ENCODE measurements at regions not wholly inside any gene's neighbourhood (a gene's known extent, or its start where the extent isn't known, plus 50 kb on each side); places are given as distances from the start of the nearest gene placed in this dataset.
"Not testable (repeated sequence)": the region's sequence is repeated elsewhere in the genome, so short reads cannot be mapped to it uniquely, and the experiment has no call there.

DNA sequence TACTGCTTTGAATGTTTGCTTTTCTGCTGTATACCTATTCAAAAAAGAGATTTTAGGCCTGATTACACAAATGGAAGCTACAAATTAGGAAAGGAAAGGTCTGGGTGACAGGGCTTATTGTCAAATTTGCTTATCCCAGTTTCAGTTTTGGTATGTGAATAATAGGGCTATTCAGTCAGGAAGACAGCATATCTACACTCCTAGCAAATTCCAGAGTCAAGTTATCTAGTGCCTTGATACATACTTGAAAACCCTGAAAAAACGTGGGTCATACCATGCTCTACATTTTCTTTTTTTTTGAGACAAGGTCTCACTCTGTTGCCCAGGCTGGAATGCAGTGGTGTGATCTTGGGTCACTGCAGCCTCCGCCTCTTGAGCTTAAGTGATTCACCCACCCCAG is 59.2 kb upstream of the CCDC180 start:
- not testable (repeated sequence) for DNase-seq

DNA sequence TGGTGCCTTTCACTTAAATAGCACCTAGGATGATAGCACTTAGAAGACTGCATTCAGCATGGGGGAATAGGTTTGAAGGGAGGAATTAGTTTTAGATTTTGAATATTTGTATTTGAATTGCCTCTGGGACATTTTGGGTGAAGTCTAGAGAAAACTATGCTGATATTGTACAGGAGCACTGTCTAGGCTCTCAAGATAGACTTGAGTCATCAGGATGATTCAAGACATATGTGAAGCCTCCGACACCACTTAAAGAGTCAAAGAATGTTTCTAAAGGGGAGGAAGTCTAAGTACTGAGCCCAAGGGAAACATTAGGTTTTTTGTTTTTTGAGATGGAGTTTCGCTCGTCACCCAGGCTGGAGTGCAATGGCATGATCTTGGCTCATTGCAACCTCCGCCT is 63.9 kb upstream of the CCDC180 start:
- no peak for DNase-seq

DNA sequence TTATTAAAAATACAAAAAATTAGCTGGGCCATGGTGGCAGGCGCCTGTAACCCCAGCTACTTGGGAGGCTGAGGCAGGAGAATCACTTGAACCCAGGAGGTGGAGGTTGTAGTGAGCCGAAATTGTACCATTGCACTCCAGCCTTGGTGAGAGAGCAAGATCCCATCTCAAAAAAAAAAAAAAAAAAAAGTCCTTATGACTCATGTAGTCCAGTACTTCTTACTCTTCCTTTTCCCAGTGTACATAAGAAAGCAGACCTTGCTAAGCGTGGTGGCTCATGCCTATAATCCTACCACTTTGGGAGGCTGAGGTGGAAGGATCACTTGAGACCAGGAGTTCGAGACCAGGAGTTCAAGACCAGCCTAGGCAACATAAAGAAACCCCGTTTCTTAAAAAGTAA is 66.0 kb upstream of the CCDC180 start:
- DNase-seq = not testable (repeated sequence)

DNA sequence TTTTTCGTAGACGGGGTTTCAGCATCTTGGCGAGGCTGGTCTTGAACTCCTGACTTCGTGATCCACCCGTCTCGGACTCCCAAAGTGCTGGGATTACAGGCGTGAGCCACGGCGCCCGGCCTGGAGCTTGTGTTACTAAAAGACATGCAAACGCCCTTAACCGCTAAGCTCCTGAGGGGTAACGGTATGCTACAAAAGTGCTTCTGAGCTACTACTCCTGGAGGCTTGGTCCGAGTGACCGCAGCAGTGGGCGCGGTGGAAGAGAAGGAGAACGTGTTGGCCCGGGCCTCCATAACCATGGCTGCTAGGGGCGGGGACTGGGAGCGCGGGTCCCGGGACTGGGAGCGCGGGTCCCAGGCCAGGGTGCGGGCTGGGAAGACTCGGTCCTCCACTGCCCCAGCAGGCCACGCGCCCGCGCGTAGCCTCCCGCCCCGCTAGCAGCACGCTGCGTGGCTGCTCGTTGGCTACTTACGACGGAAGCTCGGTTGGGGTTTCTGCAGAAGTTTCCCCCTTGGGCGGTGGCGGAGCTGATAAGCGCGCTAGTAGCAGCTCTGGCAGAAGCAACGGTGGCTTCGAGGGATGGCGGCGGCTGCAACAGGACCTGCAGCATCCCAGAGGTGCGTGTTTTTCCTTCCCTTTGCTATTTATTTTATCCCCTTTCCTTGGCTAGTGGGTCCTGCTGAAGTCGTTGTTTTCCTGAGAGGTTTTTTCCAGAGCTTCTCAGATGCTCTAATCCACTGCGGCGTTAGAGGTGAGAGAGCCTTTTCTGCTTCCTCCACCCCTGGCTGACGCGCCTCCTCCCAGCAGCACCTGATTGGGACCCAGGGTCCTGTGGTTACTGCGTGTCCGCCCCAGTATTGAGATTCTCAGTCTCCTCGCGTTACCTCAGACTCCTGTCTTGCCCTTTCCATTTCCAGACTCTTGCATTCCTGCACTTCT is 69.2 kb upstream of the CCDC180 start:
- peak; percentile 75 for DNase-seq

DNA sequence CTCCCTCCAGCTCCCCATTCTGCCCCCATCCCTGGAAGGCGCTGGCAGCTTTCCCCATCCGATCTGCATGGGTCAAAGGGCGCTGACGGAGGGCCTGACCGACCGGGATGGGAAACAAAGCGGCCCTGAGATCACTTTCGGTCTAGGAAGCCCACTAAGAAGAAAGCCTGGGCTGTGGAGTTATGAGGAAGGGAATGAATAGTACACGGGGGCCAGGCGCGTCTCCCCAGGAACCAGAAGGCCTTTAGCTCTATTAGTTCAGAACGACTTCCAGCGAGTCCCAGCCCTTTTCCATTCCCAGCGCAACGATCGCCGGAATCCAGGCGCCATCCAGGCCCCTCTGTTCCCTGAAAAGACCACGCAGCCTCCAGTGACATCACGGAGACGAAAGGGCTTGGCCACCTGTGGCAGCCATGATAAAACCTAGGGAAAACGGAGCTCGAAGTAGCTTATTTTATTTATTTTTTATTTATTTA is 70.1 kb upstream of the CCDC180 start:
- DNase-seq = no peak

DNA sequence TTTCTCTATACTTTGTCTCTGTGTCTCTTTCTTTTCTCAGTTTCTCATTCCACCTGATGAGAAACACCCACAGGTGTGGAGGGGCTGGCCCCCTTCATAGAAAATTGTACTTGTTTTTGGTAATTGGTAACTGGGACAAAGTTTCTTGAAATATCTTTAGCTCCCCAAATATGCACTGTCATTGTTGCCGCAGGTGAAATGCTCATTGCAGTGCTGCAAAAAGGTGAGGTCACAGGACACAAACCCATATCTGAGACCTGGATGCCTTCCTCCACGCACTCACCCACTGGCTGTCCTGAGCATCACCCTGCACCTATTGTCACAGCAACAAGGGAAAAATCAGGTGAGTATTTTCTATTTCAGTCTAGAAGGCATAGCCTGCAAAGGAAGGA is 74.5 kb upstream of the CCDC180 start:
- not testable (repeated sequence) for DNase-seq

DNA sequence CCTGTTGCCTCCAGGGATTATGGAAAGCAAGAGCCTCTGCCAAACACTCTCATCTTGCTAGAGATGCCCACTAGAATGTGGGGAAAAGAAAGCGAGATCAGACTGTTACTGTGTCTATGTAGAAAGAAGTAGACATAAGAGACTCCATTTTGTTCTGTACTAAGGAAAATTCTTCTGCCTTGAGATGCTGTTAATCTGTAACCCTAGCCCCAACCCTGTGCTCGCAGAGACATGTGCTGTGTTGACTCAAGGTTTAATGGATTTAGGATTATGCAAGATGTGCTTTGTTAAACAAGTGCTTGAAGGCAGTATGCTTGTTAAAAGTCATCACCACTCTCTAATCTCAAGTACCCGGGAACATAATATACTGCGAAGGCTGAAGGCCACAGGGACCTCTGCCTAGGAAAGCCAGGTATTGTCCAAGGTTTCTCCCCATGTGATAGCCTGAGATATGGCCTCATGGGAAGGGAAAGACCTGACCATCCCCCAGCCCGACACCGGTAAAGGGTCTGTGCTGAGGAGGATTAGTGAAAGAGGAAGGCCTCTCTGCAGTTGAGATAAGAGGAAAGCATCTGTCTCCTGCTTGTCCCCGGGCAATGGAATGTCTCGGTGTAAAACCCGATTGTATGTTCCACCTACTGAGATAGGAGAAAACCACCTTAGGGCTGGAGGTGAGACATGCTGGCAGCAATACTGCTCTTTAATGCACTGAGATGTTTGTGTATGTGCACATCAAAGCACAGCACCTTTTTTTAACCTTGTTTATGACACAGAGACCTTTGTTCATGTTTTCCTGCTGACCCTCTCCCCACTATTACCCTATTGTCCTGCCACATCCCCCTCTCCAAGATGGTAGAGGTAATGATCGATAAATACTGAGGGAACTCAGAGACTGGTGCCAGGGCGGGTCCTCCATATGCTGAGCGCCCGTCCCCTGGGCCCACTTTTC is 75.1 kb upstream of the CCDC180 start:
- not testable (repeated sequence) for DNase-seq

DNA sequence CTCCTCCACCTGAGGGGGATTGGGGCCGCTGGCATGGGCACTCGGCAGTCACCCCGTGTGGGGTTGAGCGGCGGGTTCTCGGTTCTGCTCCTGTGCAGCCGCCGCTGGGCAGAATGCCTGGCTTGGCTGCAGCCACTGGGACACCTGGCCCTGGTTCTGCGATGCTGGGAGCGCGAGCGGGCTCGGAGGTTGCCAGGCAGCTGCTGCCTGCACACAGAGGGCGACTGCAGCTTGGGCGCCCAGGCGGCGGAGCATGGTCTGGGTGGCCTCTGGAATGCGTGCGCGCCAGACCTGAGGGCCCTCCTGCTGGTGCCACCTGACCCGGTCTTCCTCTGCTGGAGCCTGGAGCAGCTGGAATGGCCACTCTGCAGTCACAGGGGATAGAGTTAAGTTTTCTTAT is 85.1 kb upstream of the CCDC180 start:
- DNase-seq = not testable (repeated sequence)

DNA sequence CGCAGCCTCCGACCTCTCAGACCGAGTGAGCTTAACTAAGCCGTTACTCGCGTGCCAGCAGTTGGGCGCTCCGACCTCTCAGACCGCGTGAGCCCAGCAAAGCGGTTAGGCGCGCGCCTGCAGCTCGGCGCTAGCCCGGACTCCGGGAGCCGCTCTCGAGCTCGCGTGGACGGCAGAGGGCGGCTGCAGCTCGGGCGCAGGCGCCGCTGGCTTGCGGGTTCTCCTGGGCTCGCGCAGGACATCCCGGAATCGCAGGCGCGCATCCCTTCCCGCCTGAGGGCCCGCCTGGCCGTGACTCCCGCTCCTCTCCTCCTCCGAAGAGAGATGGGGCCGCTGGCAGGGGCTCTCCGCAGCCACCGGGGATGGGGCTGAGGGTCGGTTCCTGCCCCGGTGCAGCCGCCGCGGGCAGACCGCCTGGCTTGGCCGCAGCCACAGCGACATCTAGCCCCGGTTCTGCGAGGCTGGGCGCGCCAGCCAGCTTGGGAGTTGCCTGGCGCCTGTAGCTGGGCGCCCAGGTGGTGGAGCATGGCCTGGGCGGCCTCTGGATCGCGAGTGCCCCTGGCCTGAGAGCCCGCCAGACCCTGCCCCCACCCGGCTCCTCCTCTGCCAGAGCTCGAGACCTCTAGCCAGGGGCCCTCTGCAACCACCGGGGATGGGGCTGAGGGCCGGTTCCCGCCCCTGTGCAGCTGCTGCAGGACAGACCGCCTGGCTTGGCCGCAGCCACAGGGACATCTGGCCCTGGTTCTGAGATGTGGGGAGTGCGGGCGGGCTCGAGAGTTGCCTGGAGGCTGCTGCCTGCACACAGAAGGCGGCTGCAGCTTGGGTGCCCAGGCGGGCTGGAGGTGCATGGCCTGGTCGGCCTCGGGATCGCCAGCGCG is 85.7 kb upstream of the CCDC180 start:
- DNase-seq = peak; percentile 67

DNA sequence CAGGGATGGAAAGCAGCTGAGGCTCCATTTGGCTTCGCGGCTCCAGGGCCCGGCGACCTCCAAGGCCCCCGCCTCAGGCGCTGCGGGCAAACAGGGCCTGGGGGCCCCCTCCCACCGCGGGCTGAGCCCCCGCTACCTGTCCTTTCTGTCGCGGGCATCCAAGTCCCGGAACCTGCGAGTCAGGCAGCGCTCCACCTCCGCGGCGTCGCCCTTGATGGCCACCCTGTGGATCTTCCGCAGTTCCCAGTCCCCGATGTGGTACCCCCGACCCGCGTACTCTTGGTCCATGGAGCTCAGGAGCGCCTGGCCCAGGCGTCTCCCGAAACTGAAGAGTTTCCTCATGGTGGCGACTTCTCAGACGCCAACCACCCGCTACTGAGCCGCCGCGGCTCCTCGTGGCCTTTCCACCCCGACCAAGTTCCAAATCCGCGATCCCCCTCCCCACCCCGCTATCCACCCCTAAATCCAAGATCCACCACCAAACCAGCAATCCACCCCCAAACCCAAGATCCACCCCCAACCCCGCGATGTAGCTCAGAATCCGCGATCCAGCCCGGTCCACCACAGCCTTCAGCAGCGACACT is 86.5 kb upstream of the CCDC180 start:
- peak; percentile 20 for DNase-seq

DNA sequence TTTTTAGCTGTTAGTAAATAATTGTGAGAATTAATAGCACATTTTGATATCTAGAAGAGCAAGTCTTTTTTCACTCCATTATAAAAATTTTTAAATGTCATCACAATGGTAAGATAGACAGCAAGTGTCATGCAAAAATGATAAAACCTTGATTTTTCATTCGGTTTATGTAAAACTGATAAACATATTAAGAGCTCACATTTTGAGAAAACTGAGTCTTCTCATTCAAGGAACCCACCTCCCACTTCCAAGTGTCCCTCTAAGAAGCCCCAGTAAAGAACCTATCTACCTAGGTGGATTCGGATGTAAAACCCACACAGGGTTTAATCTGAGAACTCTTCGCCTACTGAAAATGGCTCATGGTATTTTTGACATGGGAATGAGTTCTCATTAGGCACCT is 87.1 kb upstream of the CCDC180 start:
- not testable (repeated sequence) for DNase-seq

DNA sequence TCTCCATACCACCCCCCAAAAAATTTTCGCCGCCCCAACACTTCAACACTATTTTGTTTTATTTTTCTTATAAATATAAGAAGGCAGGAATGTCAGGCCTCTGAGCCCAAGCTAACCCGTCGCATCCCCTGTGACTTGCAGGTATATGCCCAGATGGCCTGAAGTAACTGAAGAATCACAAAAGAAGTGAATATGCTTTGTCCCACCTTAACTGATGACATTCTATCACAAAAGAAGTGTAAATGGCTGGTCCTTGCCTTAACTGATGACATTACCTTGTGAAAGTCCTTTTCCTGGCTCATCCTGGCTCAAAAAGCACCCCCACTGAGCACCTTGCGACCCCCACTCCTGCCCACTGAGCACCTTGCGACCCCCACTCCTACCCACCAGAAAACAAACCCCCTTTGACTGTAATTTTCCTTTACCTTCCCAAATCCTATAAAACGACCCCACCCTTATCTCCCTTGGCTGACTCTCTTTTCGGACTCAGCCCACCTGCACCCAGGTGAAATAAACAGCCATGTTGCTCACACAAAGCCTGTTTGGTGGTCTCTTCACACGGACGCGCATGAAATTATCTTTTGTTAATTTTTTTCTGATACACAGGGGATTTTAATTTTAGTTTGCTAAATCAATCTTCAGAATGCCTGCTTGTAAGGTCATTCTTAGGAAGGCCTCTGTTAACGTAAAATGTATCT is 87.9 kb upstream of the CCDC180 start:
- not testable (repeated sequence) for DNase-seq

DNA sequence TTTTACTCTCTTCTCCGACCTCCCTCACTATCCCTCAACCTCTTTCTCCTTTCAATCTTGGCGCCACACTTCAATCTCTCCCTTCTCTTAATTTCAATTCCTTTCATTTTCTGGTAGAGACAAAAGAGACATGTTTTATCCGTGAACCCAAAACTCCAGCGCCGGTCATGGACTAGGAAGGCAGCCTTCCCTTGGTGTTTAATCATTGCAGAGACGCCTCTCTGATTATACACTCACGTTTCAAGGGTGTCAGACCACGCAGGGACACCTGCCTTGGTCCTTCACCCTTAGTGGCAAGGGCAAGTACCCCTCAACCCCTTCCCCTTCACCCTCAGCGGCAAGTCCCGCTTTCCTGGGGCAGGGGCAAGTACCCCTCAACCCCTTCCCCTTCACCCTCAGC is 92.3 kb upstream of the CCDC180 start:
- not testable (repeated sequence) for DNase-seq

DNA sequence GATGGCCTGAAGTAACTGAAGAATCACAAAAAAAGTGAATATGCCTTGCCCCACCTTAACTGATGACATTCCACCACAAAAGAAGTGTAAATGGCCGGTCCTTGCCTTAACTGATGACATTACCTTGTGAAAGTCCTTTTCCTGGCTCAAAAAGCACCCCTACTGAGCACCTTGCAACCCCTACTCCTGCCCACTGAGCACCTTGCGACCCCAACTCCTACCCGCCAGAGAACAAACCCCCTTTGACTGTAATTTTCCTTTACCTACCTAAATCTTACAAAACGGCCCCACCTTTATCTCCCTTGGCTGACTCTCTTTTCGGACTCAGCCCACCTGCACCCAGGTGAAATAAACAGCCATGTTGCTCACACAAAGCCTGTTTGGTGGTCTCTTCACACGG is 92.9 kb upstream of the CCDC180 start:
- not testable (repeated sequence) for DNase-seq

DNA sequence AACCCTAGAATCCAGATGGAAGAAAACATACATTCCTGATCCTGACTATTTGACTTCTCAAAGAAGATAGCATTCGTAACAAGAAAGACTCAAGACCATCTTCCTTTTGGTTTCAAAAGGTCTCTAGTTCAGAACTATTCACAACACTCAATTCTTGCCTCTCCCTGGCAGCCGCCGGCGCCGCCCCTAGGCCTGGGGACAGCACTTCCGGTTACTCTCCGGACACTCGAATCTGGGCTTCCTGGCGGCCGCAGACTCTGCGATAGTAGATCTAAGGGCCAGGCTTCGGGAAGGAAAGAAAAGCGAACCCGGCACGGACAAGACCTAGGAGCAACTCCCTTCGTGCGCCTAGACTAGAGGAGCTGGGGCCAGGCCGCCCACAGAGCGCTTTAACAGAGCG is 107.8 kb upstream of the CCDC180 start:
- not testable (repeated sequence) for DNase-seq

DNA sequence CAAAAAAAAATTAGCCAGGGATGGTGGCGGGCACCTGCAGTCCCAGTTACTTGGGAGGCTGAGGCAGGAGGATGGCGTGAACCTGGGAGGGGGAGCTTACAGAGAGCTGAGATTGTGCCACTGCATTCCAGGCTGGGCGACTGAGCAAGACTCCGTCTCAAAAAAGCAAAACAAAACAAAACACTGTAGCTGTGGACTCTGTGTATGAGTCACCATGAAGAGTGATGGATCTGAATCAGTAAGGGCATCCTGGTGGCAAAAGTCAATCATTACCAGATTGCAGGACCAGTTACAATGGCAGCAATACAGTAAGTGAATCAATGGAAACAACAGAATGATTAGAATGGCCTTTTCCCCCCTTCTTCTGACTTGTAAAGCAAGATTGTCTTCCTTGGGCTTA is 113.7 kb upstream of the CCDC180 start:
- not testable (repeated sequence) for DNase-seq

DNA sequence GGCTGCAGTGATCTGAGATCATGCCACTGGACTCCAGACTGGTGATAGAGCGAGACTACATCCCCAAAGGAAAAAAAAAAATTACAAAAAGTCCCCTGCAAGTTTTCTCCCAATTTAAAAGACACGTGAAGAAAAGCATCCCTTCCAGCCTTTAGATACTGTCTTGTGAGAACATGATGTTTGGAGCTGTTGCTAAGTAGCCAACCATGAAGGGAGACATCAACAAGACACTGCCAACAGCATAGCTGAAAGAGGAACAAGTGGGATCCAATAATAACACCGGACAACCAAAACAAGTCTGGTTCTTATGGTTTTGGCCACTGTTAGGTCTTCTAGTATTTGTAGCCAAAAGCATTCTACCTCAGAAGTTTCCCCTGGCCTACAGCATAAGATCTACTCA is 118.9 kb upstream of the CCDC180 start:
- DNase-seq = no peak

DNA sequence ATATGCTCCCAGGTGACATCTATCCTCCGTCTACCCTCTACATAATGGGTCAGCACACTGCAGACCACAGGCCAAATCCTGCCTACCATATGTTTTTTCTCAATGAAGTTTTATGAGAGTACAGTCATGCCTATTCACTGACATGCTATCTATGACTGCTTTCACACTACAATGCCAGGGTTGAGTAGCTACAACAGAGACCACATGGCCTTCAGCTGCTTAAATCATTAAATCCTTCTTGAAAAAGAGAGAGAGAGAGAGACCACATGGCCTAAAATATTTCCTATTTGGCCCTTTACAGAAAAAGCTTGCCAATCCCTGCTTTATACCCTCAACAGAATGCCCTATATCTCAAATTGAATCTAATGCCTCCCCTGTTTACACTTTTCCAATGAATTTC is 119.8 kb upstream of the CCDC180 start:
- DNase-seq = not testable (repeated sequence)

DNA sequence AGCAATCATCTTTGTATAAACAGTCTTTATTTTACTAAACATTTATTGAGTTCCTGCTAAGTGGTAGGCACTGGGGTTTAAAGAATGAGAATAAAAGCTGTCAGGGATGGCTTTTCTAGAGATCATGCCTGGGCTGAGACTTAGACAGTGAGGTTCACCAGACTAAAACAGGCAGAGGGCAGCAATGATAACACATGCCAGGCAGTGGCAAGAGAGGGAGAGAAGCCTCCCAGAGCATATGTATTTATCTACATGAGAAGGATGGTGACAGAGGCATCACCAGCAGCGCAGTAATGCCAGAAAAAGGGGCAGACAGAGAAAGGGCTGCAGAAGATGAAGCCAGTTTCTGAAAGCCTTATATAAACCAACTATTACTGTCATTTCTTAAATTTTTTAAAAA is 121.0 kb upstream of the CCDC180 start:
- no peak for DNase-seq

DNA sequence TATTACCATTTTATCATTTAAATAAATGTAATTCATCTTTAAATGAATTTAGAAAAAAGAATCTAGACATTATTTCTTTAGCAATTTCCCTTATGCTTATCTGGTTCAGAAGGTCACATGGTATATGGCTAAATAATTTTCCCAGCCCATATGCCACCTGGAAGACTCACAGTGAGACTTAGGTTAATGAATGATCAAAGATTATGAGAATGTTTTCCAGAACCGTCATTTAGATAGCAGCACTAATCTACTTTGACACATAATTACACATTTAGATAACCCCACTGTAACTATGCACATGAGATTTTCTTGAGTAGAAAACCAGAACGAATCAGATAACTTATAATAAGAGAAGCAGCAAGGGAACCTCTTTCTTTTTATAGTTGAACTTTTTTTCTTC is 124.9 kb upstream of the CCDC180 start:
- DNase-seq = not testable (repeated sequence)

DNA sequence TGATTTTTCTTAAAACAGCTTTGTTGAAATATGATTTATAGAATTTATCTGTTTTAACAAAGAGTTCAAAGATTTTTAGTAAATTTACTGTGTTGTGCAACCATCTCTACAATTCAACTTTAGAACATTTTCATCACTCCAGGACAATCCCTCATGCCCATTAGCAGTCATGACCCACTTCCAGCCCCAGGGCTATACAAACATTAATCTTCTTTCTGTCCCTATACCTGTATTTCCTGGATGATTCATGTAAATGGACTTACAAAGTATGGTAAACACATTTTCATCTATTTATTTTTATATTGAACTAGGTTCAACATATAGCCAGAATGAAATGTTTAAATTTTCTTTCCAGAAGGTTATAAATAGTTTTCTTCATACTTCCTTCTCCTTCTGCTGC is 127.8 kb upstream of the CCDC180 start:
- DNase-seq = no peak
